PFSK-1 (cell line): ENCODE measurements at regions not wholly inside any gene's neighbourhood (a gene's known extent, or its start where the extent isn't known, plus 50 kb on each side); places are given as distances from the start of the nearest gene placed in this dataset.

Experiments
- POLR2AphosphoS5 ChIP-seq: IDR thresholded peaks from 2 replicates; pipeline ENCODE4 v1.6.1; 2012; ENCODE audit warnings: low read depth, mild to moderate bottlenecking, control low read depth, low read length, moderate library complexity
- TAF1 ChIP-seq: IDR thresholded peaks from 2 replicates; pipeline ENCODE4 v1.6.1; 2012; ENCODE audit warnings: low read length, control low read depth, borderline replicate concordance; ENCODE audit not compliant: insufficient read depth

- no peak for TF ChIP-seq POLR2AphosphoS5
- no peak for TF ChIP-seq TAF1
These were observed 206.3 kb upstream of the KCTD3 start for GRCh38 chr1:215360758-215361157.
